ENCODE measurements at regions not wholly inside any gene's neighbourhood (a gene's known extent, or its start where the extent isn't known, plus 50 kb on each side); places are given as distances from the start of the nearest gene placed in this dataset.

DNA sequence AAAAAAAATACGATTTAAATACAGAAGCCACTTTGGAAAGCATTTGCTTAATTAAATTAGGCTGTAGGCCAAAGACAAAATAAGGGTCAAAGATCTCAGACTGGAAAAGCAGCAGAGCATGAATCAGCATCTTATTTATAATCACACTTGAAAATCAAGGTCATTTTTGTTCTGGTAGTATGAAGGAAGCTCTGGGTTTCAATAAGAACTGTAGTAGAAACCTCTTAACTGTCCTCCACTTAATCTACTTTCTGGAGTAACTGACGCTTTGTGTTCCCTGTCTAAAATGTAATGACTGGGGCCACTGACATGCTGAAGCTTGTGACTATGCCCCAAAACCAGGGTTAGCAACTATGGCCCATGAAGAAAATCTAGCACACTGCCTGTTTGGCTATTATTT, 450.7 kb upstream of the ZP4 start:
- TF ChIP-seq, protein P1, sequence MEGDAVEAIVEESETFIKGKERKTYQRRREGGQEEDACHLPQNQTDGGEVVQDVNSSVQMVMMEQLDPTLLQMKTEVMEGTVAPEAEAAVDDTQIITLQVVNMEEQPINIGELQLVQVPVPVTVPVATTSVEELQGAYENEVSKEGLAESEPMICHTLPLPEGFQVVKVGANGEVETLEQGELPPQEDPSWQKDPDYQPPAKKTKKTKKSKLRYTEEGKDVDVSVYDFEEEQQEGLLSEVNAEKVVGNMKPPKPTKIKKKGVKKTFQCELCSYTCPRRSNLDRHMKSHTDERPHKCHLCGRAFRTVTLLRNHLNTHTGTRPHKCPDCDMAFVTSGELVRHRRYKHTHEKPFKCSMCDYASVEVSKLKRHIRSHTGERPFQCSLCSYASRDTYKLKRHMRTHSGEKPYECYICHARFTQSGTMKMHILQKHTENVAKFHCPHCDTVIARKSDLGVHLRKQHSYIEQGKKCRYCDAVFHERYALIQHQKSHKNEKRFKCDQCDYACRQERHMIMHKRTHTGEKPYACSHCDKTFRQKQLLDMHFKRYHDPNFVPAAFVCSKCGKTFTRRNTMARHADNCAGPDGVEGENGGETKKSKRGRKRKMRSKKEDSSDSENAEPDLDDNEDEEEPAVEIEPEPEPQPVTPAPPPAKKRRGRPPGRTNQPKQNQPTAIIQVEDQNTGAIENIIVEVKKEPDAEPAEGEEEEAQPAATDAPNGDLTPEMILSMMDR (conservative IDR thresholded peaks at IDR 0.05; ENCODE audit: low read length) = no peak
- TF ChIP-seq EZH2phosphoT487 (IDR thresholded peaks at IDR 0.05; ENCODE audit: borderline replicate concordance, low read depth, low read length) = no peak

All from OCI-LY7 (cell line).